A204.1 (cell line): ENCODE measurements at regions not wholly inside any gene's neighbourhood (a gene's known extent, or its start where the extent isn't known, plus 50 kb on each side); places are given as distances from the start of the nearest gene placed in this dataset.

Experiments used
- FAIRE-seq: peaks from 2 replicates; lab custom pipeline; 2012; peaks lifted over from hg19 to GRCh38; lab: Jason Lieb, UNC

DNA sequence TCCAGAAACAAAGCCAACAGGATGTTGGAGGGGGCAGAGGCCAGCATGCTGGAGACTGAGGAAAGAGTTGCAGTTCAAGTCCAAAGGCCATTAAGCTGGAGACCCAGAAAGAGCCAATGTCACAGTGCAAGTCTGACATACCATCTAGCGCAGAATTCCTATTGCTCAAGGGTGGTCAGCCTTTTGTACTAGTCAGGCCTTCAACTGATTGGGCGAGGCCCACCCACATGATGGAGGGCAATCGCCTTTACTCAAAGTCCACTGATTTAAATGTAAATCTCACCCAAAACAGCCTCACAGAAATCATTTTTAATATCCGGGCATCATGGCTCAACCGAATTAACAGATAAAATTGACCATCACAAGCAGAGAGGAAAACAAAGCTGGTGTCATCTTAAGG, 113.9 kb downstream of the RCN1 start:
- no peak for FAIRE-seq

DNA sequence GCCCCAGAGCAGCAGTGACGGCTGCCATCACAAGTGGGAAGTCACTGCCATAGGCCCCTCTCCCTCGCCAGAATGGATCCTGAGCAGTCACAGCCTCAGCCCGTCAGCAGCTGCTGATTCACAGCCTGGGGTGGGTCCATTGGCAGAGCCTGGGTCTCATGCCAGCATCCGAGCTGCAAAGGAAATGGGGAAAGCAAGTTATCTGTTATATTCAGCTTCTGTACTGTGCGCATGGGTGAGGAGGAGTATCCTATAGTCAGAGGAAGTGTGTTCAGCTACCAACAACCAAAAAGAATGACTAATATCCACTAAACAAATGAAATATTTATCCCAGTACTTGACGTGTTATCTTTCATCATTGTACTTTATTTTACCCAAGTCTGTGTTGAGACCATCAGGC, 119.7 kb downstream of the RCN1 start:
- no peak for FAIRE-seq

DNA sequence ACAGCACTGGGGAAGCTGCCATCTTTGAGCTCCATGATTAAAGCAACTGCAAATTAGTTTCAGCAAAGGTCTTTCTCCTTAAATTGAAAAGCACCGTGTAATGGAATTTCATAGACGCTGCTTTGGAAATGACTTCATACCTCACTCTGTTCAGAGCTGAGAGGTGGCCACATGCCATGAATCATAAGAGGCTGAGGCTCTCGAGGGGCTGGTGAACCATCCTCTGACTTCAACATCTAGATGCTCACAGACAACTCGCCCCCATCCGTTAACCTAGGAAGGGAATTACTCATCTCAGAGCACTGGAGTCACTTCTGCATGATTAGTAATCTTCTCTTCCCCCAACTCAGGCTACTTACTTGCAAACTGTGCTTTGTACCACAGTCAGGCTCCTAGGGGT, 122.3 kb downstream of the RCN1 start:
- FAIRE-seq = no peak

DNA sequence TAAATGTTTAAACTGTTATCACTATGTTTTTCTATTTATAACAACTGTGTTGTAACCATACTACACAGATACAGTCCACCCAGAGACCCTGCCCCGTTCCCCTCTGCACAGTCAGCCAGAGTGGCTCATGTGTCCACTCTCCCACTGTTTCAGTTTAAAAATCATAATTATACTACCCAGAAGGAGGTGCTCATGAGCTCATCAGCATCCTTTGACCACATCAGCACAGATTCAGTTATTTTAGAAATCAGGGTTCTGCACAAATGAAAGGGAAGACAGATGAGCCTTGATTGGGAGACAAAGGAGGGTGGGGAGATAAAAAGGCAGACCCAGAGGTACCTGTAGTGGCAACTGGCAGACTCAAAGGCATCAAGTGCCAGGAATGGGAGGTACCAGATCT, 124.3 kb downstream of the RCN1 start:
- no peak for FAIRE-seq

DNA sequence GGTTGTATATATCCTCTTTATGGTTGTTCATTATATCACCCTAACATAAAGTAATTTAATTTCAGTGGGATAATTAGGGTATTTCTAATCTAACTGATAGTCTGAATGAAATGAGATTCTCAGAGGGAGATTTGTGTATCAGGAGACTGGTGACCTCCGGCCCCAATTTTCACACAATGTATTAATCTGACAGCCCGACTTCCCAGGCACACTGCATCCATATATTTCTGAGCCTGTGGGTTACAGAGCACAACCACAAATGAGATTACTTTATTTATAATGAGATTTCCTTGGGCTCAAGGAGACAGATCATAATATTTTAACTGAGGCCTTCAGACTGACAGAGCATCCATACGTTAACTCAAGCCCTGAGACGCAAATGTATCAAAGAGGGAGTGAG, 125.9 kb downstream of the RCN1 start:
- FAIRE-seq = no peak

DNA sequence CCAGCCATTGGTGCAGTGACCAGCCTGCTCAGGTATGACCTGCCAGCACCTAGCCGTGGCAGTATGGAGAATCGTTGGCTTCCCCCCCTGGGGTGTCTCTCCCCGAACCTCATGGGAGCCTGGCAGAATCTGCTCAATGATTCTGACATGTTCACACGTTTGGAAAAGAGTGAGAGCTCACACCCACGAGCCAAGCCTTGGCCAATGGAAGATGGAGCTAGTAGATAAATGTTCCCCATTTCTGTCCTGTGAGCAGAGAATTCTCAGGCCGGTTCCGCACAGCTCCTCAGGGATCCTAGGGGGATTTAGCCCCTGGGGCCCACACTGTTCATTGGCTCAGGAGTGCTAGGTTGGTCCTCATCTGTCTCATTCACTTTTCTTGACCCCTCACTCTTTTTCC, 128.4 kb downstream of the RCN1 start:
- no peak for FAIRE-seq

DNA sequence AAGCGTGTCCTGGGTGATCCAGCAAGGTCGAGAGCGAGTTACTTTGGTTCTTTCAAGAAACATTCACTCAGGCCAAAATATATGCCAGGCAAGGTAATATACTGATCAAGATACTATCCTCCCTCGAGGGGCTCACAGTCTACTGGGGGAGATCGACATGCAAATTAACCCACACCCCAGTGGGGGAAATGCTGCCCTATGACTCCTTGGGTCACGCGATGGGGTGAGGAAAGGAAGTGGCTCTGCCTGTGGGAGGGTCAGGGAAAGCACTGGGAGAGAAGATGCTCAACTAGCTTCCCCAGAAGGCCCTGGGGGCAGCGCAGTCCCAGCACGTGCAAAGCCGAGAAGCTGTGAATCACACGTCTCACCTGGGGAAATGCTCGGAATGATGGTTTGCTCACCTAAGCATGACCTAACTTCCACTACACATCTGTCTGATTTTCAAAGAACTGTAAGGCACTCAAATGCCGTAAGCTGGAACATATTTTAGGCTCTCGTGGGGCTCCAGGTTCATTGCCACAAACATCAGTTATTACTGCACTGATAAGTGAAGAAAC, 130.7 kb downstream of the RCN1 start:
- FAIRE-seq = no peak

DNA sequence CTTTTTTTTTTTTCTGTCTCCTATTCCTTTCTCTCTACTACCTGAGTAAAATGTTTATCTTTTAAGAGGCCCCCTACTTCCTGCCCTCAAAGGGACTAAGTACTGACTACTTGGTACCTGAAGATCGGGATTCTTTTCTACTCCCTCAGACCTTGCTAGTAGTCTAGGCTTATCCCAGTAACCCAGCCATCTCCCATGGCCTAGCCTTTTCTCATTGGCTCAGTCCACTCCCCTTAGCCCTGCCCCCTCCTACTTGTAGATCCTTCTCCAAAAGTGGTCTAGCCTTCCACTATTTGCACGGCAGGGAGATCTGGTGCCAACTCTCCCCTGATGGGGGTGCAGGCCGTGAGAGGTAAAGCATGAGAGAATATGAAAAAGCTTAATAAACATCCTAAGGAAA, 133.7 kb downstream of the RCN1 start:
- no peak for FAIRE-seq

DNA sequence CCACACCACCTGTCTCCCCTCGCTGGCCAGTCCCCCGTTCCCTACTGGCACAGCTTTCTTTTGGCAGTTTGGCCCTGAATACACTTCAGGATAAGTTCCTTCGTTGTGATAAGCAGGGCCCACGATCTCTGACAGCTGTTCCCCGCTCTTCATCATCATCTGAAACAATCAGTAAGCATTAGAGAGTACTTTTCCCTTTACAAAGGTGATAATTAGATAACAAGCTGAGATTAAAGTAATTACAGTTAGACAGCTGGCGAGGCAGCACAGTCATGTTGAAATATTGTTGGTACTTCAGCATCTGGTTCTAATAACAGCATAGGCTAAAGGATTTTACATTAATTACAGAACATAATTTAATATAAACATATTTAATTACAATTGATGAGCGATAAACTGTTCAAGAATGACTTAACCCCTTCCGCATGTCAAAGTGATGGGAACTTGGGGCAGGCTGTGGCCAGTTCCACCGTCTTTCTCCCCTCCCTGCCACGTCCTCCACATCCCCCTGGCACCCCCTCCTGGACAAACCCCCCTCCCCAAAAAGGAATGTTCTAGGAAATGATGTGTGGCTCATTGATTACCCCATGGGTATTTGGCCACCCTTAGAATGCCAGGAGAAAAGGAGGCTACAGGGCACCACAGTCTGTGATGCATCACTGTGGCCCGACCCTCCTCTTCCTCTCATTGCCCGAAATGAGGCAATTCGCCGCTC, 134.9 kb downstream of the RCN1 start:
- FAIRE-seq = no peak

DNA sequence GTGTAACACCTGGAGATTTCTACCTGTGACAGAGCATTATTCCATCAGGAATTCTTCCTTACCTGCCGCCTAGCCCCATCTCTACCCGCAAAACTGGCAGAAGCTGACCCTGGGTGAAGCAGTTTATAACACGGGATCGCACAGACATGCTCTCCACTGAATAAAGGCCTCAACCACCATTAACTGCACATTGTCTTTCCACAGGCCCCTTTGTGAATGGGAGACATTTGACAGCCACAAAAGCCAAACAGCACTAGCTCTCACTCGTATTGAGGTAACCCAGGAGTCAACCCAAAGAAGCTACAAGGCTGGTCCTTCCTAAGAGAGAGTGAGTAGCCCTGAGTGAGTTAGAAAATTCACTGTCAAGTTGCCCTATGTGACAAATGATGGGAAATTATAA, 135.6 kb downstream of the RCN1 start:
- FAIRE-seq = no peak

DNA sequence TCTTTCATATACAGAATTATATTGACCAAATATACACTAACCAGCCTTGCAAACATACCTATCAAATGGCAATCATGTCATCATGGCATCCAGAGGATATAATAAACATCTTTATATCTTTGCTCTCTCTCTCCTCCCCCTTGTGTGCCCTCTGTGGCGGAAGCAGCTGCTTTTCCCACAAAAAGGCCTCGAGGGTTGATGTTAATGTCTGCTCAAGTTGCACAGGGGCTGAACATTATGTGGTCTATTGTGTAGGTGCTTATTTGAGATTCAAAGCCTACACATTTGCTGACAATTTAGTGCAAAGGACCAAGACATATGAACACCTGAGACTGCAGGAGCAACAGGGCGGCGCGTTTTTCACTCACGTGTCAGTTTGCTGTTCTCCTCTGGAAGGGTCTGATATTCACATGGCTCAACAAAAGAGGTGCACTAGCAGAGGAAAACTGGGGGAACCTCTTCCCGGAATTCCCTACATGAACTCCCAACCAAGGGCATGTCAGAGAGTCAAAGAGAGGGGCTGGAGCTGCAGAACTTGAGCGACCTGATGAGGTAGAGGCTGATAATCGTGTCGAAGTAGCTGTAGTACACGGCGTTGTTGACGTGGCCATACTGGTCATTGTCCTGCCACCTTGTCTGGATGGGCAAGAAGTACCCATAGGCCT, 138.8 kb downstream of the RCN1 start:
- no peak for FAIRE-seq

DNA sequence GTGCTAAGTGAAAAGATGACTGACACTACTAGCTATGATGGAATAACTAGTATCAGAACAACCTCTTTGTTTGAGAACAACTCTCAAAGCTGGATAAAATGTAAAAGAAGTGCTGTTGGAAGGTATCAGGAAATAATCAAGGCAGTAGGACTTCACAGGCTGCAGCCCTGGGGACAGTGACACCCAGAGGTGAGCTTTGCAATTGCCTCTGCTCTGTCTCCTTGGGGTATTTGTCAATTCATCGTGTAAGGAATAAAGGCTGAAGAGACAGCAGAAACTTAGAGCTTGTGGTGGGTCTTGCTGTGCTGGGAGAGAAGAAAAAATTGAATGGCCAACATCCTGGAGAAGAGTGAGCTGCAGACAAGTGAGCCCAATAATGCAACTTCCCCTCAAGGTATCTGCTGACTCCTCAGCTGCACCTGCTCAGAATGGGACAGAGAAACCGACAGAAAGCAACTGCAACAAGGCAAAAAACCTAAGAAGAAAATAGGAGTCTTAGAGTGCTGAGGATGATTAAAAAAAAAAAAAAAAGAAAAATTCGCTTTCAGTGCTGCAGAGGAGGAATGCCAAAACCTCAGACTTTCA, 141.1 kb downstream of the RCN1 start:
- FAIRE-seq = no peak

DNA sequence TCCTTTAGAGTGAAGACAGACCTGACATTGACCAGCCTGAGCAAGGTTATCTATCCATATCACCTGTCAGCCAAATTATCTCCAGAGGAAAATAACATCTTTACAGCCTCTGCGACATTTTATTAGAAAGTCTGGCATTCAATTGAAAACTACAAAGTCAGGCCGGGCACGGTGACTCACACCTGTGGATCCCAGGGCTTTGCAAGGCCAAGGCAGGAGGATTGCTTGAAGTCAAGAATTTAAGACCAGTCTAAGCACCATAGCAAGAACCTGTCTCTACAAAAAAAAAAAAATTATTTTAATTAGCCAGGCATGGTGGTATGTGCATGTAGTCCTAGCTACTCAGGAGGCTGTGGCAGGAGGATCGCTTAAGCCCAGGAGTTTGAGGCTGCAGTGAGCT, 141.6 kb downstream of the RCN1 start:
- no peak for FAIRE-seq

DNA sequence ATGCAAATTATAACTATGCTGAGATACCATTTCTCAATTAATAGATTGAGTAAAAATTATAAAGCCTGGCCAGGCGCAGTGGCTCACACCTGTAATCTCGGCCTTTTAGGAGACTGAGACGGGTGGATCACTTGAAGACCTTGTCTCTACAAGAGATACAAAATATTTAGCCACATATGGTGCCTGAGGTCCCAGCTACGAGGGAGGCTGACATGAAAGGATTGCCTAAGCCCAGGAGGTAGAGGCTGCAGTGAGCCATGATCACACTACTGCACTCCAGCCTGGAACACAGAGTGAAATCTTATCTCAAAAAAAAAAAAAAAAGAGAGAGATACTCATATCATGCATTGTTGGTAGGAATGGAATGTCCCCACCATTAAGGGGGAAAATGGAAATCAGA, 142.4 kb downstream of the RCN1 start:
- no peak for FAIRE-seq

DNA sequence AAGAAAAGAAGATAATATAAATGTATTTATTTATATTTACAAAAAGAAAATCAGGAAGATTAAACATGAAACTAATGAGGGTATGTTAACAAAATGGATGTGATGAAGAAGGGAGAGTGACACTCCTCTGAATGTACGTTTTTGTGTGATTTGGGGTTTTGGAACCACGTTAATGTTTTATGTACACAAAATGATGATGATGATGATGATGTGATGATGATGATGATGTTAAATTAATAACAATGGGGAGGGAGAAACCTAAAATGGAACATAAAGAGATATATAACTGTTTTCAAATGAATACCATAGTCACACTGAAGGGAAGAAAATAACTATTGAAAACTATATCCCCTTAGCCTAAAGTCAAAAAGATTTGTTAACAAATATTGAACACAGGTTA, 143.1 kb downstream of the RCN1 start:
- FAIRE-seq = no peak

DNA sequence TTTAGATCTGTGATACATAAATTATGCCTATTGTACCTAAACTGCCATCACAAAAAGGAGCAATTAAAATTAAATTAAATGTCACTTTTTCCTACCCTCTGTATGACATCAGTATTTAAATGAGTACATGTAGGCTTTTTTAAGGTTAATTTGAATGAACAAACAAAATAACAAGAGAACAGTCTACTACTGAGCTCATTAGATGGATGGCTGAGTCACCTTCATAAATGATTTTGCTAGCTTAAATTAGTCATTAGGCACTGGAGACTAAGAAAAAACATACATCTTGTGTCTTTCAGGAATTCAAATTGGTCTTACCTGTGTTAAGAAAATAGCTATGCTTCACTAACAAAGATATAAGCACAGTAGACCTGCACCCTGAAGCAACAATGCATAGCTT, 153.6 kb downstream of the RCN1 start:
- no peak for FAIRE-seq

DNA sequence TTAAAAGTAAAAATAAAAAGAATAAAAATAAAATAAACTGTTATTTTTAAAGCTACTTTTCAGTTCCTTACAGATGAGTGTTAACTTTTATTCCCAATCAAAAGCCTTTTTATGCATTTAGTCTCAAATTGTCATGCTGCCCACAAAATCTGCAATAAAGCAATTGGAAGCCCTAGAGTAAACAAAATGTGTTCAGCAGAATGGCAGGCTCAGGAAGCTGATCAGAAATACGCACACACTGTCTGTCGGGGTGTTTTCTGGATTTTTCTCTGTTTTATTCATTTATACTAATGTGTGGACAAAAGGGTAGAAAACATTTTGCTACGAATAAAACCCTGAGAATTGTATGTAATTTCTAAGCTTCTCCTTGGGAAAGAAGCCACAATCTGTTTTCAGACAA, 162.8 kb downstream of the RCN1 start:
- no peak for FAIRE-seq

DNA sequence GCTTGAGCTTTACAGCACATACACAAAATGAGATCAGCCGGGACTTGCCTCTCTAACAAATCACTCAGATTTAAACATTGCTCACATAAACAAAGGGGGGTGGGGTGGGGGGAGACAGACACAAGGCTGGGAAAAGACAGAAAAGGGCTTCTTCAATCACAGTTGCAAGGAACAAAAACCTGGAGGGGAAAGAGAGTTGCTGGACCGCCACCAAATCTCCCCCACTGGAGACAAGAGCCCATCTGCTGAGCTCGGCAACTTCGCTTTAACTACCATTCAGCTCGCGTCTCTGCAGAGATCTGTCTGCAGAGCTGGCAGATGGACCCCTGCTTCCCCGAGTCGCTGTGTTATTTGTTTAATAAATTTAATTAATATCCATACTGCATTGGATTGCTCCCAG, 165.0 kb downstream of the RCN1 start:
- no peak for FAIRE-seq

DNA sequence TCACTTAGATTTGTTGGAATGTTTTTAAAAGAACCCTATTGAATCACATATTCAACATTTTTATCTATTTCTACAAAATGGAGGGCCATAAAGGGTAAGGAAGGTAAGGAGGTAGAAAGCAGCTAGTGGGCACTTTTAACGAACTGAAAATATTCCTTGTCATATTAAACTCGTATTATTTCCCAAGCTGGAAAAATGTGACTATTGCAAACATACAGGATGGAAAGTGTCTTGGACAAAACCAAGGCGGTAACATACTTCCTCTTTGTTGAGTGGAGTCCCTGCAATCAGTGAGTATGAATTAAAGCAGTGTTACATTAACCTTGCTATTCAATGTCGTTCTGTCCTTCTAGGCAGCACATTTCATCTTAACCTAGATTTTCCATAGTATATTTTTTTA, 165.6 kb downstream of the RCN1 start:
- no peak for FAIRE-seq

DNA sequence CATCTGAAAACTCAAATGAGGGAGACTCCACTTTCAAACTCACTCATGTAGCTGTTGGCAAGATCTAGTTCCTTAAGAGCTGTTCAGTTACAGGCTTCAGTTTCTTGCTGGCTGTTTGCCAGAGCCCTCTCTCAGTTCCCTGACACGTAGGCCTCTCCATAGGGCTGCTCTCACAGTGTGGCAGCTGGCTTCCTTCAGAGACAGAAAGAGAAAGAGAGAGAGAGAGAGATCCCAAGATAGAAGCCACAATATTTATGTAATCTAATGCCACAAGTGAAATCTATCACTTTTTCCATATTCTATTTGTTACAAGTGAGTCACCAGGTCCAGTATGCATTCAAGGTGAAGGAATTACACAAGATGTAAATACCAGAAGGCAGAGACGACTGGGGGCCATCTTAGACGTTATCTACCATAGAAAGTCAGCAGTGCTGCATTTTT, 168.8 kb downstream of the RCN1 start:
- FAIRE-seq = no peak

DNA sequence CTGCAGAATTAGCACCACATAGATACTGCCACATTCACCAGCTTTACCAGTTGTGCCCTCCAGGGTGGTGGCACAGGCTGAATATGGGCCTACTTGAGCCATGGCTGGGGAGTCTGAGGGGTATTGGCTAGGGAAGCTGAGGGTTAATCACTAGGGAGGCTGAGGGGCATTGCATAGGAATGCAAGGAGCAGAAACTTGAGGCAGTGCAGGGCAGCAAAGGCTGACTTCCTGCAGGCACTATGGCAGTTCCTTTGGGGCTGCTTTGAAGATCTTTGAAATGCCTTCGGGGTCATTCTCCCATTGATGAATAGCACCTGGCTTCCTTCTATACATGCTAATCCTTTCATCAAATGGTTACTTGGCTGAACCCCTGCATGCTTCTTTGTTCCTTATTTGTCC, 171.5 kb downstream of the RCN1 start:
- no peak for FAIRE-seq

DNA sequence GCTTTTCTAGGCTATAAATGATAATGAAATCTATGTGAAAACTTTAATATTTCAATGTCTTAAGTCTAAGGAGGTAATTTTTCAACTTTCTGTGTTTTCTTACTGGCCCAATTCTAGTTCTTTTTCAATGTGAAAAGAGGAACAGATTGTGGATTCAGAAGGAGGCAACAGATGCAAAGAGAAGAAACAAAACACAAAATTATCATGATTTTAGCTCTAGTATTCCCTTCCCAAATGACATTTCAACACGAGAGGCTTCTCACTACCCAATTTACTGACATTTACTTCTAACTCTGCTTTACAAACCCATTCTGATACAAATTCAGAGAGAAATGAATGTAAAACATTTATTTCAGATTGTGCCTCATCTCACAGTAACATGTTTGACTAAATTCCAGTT, 169.4 kb downstream of the WT1 start:
- FAIRE-seq = no peak

DNA sequence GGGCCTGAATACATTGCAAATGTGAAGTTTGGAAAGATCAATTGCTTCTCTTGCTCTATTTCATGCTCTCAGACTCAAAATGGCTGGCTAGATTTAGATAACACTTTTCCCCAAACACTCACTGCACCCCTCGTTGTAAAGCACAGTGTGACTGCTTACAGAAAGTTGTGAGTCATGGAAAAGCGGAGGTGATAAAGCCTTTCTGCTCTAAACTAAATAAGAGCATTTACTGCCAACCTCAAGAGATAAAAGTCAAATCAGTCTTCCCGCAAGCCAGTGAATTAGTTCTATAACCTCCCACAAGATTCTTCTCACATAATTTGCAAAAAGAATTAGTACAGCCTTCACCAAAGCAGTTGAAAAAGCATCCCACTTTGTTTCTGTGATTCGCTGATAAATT, 168.7 kb downstream of the WT1 start:
- no peak for FAIRE-seq
